A673 (cell line): ENCODE measurements at regions not wholly inside any gene's neighbourhood (a gene's known extent, or its start where the extent isn't known, plus 50 kb on each side); places are given as distances from the start of the nearest gene placed in this dataset.

Source experiments
- EZH2 ChIP-seq: fragments of 200-600 bp; sonication (generic); IDR thresholded peaks from 2 replicates; pipeline ENCODE4 v1.6.1; 2017; ENCODE audit warnings: borderline replicate concordance, low read depth, mild to moderate bottlenecking, mixed read lengths, antibody characterized with exemption, low read length; ENCODE audit not compliant: poor library complexity, severe bottlenecking
- TF ChIP-seq, protein P1 (sequence below): fragments of 300-800, 200-600 bp; sonication (generic); conservative IDR thresholded peaks from 2 replicates; pipeline ENCODE4 v1.5.1; 2017; ENCODE audit warnings: low read depth, mild to moderate bottlenecking, antibody characterized with exemption, low read length, moderate library complexity, mixed read lengths

- TF ChIP-seq, protein P1, sequence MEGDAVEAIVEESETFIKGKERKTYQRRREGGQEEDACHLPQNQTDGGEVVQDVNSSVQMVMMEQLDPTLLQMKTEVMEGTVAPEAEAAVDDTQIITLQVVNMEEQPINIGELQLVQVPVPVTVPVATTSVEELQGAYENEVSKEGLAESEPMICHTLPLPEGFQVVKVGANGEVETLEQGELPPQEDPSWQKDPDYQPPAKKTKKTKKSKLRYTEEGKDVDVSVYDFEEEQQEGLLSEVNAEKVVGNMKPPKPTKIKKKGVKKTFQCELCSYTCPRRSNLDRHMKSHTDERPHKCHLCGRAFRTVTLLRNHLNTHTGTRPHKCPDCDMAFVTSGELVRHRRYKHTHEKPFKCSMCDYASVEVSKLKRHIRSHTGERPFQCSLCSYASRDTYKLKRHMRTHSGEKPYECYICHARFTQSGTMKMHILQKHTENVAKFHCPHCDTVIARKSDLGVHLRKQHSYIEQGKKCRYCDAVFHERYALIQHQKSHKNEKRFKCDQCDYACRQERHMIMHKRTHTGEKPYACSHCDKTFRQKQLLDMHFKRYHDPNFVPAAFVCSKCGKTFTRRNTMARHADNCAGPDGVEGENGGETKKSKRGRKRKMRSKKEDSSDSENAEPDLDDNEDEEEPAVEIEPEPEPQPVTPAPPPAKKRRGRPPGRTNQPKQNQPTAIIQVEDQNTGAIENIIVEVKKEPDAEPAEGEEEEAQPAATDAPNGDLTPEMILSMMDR = no peak
- TF ChIP-seq EZH2 = no peak
These were observed 70.5 kb upstream of the GCSH start for GRCh38 chr16:81166417-81167300.
